Ureter (tissue), 1 donor: ENCODE measurements at regions not wholly inside any gene's neighbourhood (a gene's known extent, or its start where the extent isn't known, plus 50 kb on each side); places are given as distances from the start of the nearest gene placed in this dataset.
"Not testable (repeated sequence)": the region's sequence is repeated elsewhere in the genome, so short reads cannot be mapped to it uniquely, and the experiment has no call there.

Source experiments
- DNase-seq: peaks from one replicate; pipeline ENCODE4 v3.0.0-alpha.2; 2020; ENCODE audit warnings: low spot score
- donor health status: DM: yes; HTN: yes; CAD: no.

GRCh38 chr11:129503646-129504045 lies 128.0 kb downstream of the BARX2 start:
- no peak for DNase-seq

GRCh38 chr11:129505266-129505665 lies 129.6 kb downstream of the BARX2 start:
- DNase-seq = no peak

GRCh38 chr11:129508163-129508562 lies 132.5 kb downstream of the BARX2 start:
- no peak for DNase-seq

GRCh38 chr11:129528296-129528695 lies 152.6 kb downstream of the BARX2 start:
- DNase-seq = no peak

- DNase-seq = no peak
These were observed 154.7 kb downstream of the BARX2 start for GRCh38 chr11:129530154-129530895.

- no peak for DNase-seq
These were observed 157.7 kb downstream of the BARX2 start for GRCh38 chr11:129533395-129533794.

GRCh38 chr11:129536338-129536737 lies 160.7 kb downstream of the BARX2 start:
- DNase-seq = no peak

- no peak for DNase-seq
These were observed 162.7 kb downstream of the BARX2 start for GRCh38 chr11:129538323-129538722.

- DNase-seq = no peak
These were observed 168.1 kb downstream of the BARX2 start for GRCh38 chr11:129543515-129544290.

GRCh38 chr11:129544691-129545090 lies 169.0 kb downstream of the BARX2 start:
- no peak for DNase-seq

GRCh38 chr11:129546266-129546665 lies 170.6 kb downstream of the BARX2 start:
- DNase-seq = no peak

- no peak for DNase-seq
These were observed 181.8 kb downstream of the BARX2 start for GRCh38 chr11:129557421-129557820.

- no peak for DNase-seq
These were observed 193.4 kb downstream of the BARX2 start for GRCh38 chr11:129569007-129569406.

- not testable (repeated sequence) for DNase-seq
These were observed 197.0 kb downstream of the BARX2 start for GRCh38 chr11:129572667-129573066.

- DNase-seq = no peak
These were observed 197.5 kb downstream of the BARX2 start for GRCh38 chr11:129573161-129573560.

- DNase-seq = no peak
These were observed 198.8 kb downstream of the BARX2 start for GRCh38 chr11:129574431-129574830.

- no peak for DNase-seq
These were observed 201.0 kb downstream of the BARX2 start for GRCh38 chr11:129576652-129577051.

- no peak for DNase-seq
These were observed 202.4 kb downstream of the BARX2 start for GRCh38 chr11:129578006-129578405.

- no peak for DNase-seq
These were observed 204.6 kb downstream of the BARX2 start for GRCh38 chr11:129580278-129580677.

- DNase-seq = no peak
These were observed 208.7 kb downstream of the BARX2 start for GRCh38 chr11:129584316-129584715.

GRCh38 chr11:129589190-129589860 lies 213.7 kb downstream of the BARX2 start:
- DNase-seq = no peak

- DNase-seq = no peak
These were observed 214.5 kb downstream of the BARX2 start for GRCh38 chr11:129590030-129590752.
